ENCODE measurements at regions not wholly inside any gene's neighbourhood (a gene's known extent, or its start where the extent isn't known, plus 50 kb on each side); places are given as distances from the start of the nearest gene placed in this dataset.

- no peak for TF ChIP-seq ZNF8 (CRISPR knock-in tag; IDR thresholded peaks at IDR 0.05)
- no peak for ATAC-seq
Observed at GRCh38 chr13:55000844-55001243, 1972.2 kb downstream of the OLFM4 start.

- no peak for TF ChIP-seq BACH2 (CRISPR knock-in tag; IDR thresholded peaks at IDR 0.05; ENCODE audit: borderline replicate concordance)
- TF ChIP-seq ZNF70 (CRISPR knock-in tag; IDR thresholded peaks at IDR 0.05): no peak
- no peak for TF ChIP-seq GLIS3 (CRISPR knock-in tag; IDR thresholded peaks at IDR 0.05)
- no peak for TF ChIP-seq TOX (CRISPR knock-in tag; IDR thresholded peaks at IDR 0.05; ENCODE audit: borderline replicate concordance)
- no peak for TF ChIP-seq ZFP3 (CRISPR knock-in tag; IDR thresholded peaks at IDR 0.05)
- TF ChIP-seq ZNF8 (CRISPR knock-in tag; IDR thresholded peaks at IDR 0.05): no peak
- TF ChIP-seq CSRNP3 (CRISPR knock-in tag; IDR thresholded peaks at IDR 0.05): no peak
- no peak for TF ChIP-seq PPARA (CRISPR knock-in tag; IDR thresholded peaks at IDR 0.05; ENCODE audit: borderline replicate concordance)
- TF ChIP-seq ESRRG (CRISPR knock-in tag; IDR thresholded peaks at IDR 0.05): no peak
- no peak for TF ChIP-seq CREB5 (CRISPR knock-in tag; IDR thresholded peaks at IDR 0.05; ENCODE audit: low read depth)
- ATAC-seq: no peak
Observed at GRCh38 chr13:55001881-55002280, 1973.3 kb downstream of the OLFM4 start.

- TF ChIP-seq ZC3H10 (CRISPR knock-in tag; IDR thresholded peaks at IDR 0.05) (no peak), ARNTL (CRISPR knock-in tag; IDR thresholded peaks at IDR 0.05; ENCODE audit: borderline replicate concordance, low read depth) (no peak), GLIS3 (CRISPR knock-in tag; IDR thresholded peaks at IDR 0.05) (no peak), CSDC2 (CRISPR knock-in tag; IDR thresholded peaks at IDR 0.05) (no peak), ZNF70 (CRISPR knock-in tag; IDR thresholded peaks at IDR 0.05) (no peak)
Observed at GRCh38 chr13:55007681-55008080, 1979.1 kb downstream of the OLFM4 start.

GRCh38 chr13:55013051-55013450 is 1984.4 kb downstream of the OLFM4 start:
- TF ChIP-seq TOX (CRISPR knock-in tag; IDR thresholded peaks at IDR 0.05; ENCODE audit: borderline replicate concordance) (no peak), POU6F1 (CRISPR knock-in tag; IDR thresholded peaks at IDR 0.05; ENCODE audit: borderline replicate concordance, low read depth) (no peak), GLIS3 (CRISPR knock-in tag; IDR thresholded peaks at IDR 0.05) (no peak), ZFP30 (CRISPR knock-in tag; IDR thresholded peaks at IDR 0.05) (no peak), RARB (CRISPR knock-in tag; IDR thresholded peaks at IDR 0.05) (no peak), ZNF8 (CRISPR knock-in tag; IDR thresholded peaks at IDR 0.05) (no peak), ZFP3 (CRISPR knock-in tag; IDR thresholded peaks at IDR 0.05) (no peak), ESRRG (CRISPR knock-in tag; IDR thresholded peaks at IDR 0.05) (no peak), TCF4 (CRISPR knock-in tag; IDR thresholded peaks at IDR 0.05; ENCODE audit: borderline replicate concordance) (no peak)
- ATAC-seq: no peak

More at GRCh38 chr13:55007681-55008080, 1979.1 kb downstream of the OLFM4 start:
- no peak for ATAC-seq

- ATAC-seq: no peak
- TF ChIP-seq CSDC2 (CRISPR knock-in tag; IDR thresholded peaks at IDR 0.05): no peak
- no peak for TF ChIP-seq PPARA (CRISPR knock-in tag; IDR thresholded peaks at IDR 0.05; ENCODE audit: borderline replicate concordance)
- no peak for TF ChIP-seq ZNF8 (CRISPR knock-in tag; IDR thresholded peaks at IDR 0.05)
- TF ChIP-seq ZC3H10 (CRISPR knock-in tag; IDR thresholded peaks at IDR 0.05): no peak
- no peak for TF ChIP-seq CREB5 (CRISPR knock-in tag; IDR thresholded peaks at IDR 0.05; ENCODE audit: low read depth)
- TF ChIP-seq TSHZ2 (CRISPR knock-in tag; IDR thresholded peaks at IDR 0.05): no peak
- no peak for TF ChIP-seq RARB (CRISPR knock-in tag; IDR thresholded peaks at IDR 0.05)
- TF ChIP-seq ZNF565 (CRISPR knock-in tag; conservative IDR thresholded peaks at IDR 0.05; ENCODE audit: low read depth): no peak
- TF ChIP-seq ZFP30 (CRISPR knock-in tag; IDR thresholded peaks at IDR 0.05): no peak
- no peak for TF ChIP-seq OSR1 (CRISPR knock-in tag; IDR thresholded peaks at IDR 0.05)
- no peak for TF ChIP-seq PATZ1 (CRISPR knock-in tag; IDR thresholded peaks at IDR 0.05; ENCODE audit: borderline replicate concordance)
- no peak for TF ChIP-seq BACH2 (CRISPR knock-in tag; IDR thresholded peaks at IDR 0.05; ENCODE audit: borderline replicate concordance)
- no peak for TF ChIP-seq POU6F1 (CRISPR knock-in tag; IDR thresholded peaks at IDR 0.05; ENCODE audit: borderline replicate concordance, low read depth)
- no peak for TF ChIP-seq TOX (CRISPR knock-in tag; IDR thresholded peaks at IDR 0.05; ENCODE audit: borderline replicate concordance)
Observed at GRCh38 chr13:55029280-55029679, 2000.7 kb downstream of the OLFM4 start.
